GM12872 (cell line): ENCODE measurements at regions not wholly inside any gene's neighbourhood (a gene's known extent, or its start where the extent isn't known, plus 50 kb on each side); places are given as distances from the start of the nearest gene placed in this dataset.

Experiments
- CTCF ChIP-seq: IDR thresholded peaks from 3 replicates; pipeline ENCODE4 v1.5.1; 2011; ENCODE audit warnings: low read depth, mild to moderate bottlenecking, low read length, moderate library complexity; ENCODE audit not compliant: insufficient read depth

DNA sequence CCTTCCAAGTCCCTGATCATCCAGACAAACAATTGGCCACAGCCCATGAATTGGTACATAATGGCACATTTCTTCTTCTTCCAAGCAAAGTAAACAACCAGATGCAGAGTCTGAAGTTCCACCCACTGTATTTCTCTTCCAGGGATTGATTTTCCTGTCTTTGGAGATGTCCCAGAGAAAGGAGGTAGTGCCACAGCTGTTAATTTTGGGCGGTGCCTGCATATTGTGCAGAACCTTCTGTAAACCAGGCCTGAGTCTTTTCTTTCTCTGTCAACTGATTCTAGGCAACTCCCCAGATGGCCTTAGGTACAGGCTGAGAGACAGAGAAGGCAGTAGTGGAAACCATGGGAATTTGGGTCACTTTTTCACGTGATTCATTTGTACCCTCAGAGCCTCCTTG, 73.5 kb upstream of the TNIK start:
- no peak for TF ChIP-seq CTCF

GRCh38 chr3:171532294-171532693, 72.1 kb upstream of the TNIK start:
- no peak for TF ChIP-seq CTCF

DNA sequence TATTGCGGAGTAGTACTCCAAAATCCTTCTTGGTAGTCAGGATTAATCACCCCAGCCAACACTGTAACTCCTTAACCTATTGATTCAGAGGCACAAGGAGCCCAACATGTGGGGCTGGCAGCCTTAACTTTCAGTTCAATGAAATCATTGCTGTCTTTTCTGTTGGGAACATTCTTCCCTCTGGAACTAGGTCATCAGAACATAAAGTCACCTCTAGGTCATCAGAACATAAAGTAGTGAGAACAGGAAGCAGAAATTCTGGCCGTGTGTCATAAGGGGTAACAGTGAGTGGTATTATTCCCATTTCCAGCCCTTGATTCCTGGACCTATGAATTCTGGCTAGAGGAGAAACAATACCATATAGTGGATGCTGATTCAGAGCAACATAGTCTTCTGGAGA, 71.5 kb upstream of the TNIK start:
- no peak for TF ChIP-seq CTCF

- no peak for TF ChIP-seq CTCF
These were observed 67.9 kb upstream of the TNIK start for GRCh38 chr3:171528102-171528501.

- no peak for TF ChIP-seq CTCF
These were observed 66.7 kb upstream of the TNIK start for GRCh38 chr3:171526869-171527268.

GRCh38 chr3:171526146-171526545, 65.9 kb upstream of the TNIK start:
- TF ChIP-seq CTCF, result no peak

DNA sequence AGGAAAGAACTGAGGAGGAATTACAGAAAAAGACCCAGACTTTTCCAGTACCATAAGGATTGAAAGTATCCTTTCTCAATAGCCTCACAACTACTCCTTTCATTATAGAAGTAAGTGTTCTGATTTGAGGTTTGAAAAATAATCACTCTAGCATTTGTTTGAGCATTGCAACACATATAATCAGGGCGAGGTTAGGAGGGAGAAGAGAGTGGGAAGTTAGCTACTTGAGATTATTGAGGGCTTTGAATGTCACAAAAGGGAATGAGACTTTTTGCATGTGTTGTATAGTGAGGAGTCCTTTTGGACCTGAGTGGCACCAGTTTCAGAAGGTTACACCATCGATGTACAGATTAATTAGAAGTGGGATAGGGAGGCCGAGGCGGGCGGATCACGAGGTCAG, 65.2 kb upstream of the TNIK start:
- no peak for TF ChIP-seq CTCF

GRCh38 chr3:171524921-171525310, 64.7 kb upstream of the TNIK start:
- TF ChIP-seq CTCF, result no peak
